Keratinocyte (primary cell): ENCODE measurements at regions not wholly inside any gene's neighbourhood (a gene's known extent, or its start where the extent isn't known, plus 50 kb on each side); places are given as distances from the start of the nearest gene placed in this dataset.

Experiments
- DNase-seq: peaks from one replicate; pipeline ENCODE4 v3.0.0-alpha.2; 2011; ENCODE audit warnings: low read depth, missing footprints, low spot score
- FAIRE-seq: peaks from 2 replicates; lab custom pipeline; 2011; peaks lifted over from hg19 to GRCh38; lab: Jason Lieb, UNC
- H2AFZ ChIP-seq: 2 replicates; pipeline ENCODE4 v1.6.0; 2012; ENCODE audit warnings: low read length, control low read depth, inconsistent platforms; ENCODE audit not compliant: control insufficient read depth
- H3K27ac ChIP-seq: 2 replicates; pipeline ENCODE4 v1.5.1; 2011; ENCODE audit warnings: low read length; ENCODE audit not compliant: control insufficient read depth, insufficient read depth
- H3K27me3 ChIP-seq: 3 replicates; pipeline ENCODE4 v1.6.0; 2011; ENCODE audit warnings: low read length; ENCODE audit not compliant: control insufficient read depth, insufficient read depth; ENCODE audit errors: extremely low read depth
- H3K36me3 ChIP-seq, 2 experiments: 2 replicates in 1 of 2; 3 replicates in 1 of 2; pipeline ENCODE4 v1.5.1; 2011; ENCODE audit warnings: low read length in 2 of 2, mild to moderate bottlenecking in 1 of 2; ENCODE audit not compliant: control insufficient read depth in 2 of 2, insufficient read depth in 2 of 2; ENCODE audit errors: extremely low read depth in 1 of 2
- H3K4me1 ChIP-seq: 3 replicates; pipeline ENCODE4 v1.5.1; 2011; ENCODE audit warnings: low read length; ENCODE audit not compliant: control insufficient read depth, insufficient read depth; ENCODE audit errors: extremely low read depth
- H3K4me2 ChIP-seq: 3 replicates; pipeline ENCODE4 v1.6.0; 2011; ENCODE audit warnings: low read depth, low read length; ENCODE audit not compliant: control insufficient read depth, insufficient read depth; ENCODE audit errors: extremely low read depth
- H3K4me3 ChIP-seq, 3 experiments: fragments of 200-600 bp in 1 of 3; sonication (generic) in 1 of 3; 2 replicates in 2 of 3; 3 replicates in 1 of 3; pipeline ENCODE4 v1.5.1; 2011 to 2016; ENCODE audit warnings: low read length in 3 of 3, mild to moderate bottlenecking in 3 of 3, control low read depth in 2 of 3, inconsistent platforms in 1 of 3, low read depth in 1 of 3, mixed read lengths in 1 of 3, mixed run types in 1 of 3, moderate library complexity in 1 of 3; ENCODE audit not compliant: control insufficient read depth in 2 of 3, insufficient read depth in 2 of 3; ENCODE audit errors: extremely low read depth in 1 of 3
- H3K79me2 ChIP-seq: 2 replicates; pipeline ENCODE4 v1.6.0; 2012; ENCODE audit warnings: low read length; ENCODE audit not compliant: control insufficient read depth, insufficient read depth
- H3K9ac ChIP-seq: 3 replicates; pipeline ENCODE4 v1.6.0; 2011; ENCODE audit warnings: low read length; ENCODE audit not compliant: control insufficient read depth, insufficient read depth; ENCODE audit errors: extremely low read depth
- H3K9me1 ChIP-seq: 3 replicates; pipeline ENCODE4 v1.6.0; 2011; ENCODE audit warnings: low read length; ENCODE audit not compliant: control insufficient read depth, insufficient read depth; ENCODE audit errors: extremely low read depth
- H3K9me3 ChIP-seq: 2 replicates; pipeline ENCODE4 v1.5.1; 2012; ENCODE audit warnings: low read depth, low read length; ENCODE audit not compliant: control insufficient read depth
- H4K20me1 ChIP-seq: 3 replicates; pipeline ENCODE4 v1.6.0; 2011; ENCODE audit warnings: low read length; ENCODE audit not compliant: control insufficient read depth, insufficient read depth; ENCODE audit errors: extremely low read depth
- EZH2 ChIP-seq: IDR thresholded peaks from one replicate; pipeline ENCODE4 v1.6.1; 2012; ENCODE audit warnings: inconsistent platforms, mild to moderate bottlenecking, low read length, moderate library complexity
- dilution Hi-C: fragments of 300-500 bp; cut with MboI; formaldehyde crosslinking; loops from one replicate; pipeline ENCODE4 v1.7.0; 2020; ENCODE audit warnings: low sequenced_read_pairs; ENCODE audit not compliant: extremely low pct_ligation_motif_present
- TF ChIP-seq, protein P1 (sequence below), 3 experiments: IDR thresholded peaks in 1 of 3; conservative IDR thresholded peaks in 1 of 3; optimal IDR thresholded peaks in 1 of 3; 2 replicates in 2 of 3; 3 replicates in 1 of 3; pipeline versions ENCODE3 to v1.5.1; 2011; ENCODE audit warnings: low read length in 3 of 3, mild to moderate bottlenecking in 3 of 3, moderate library complexity in 2 of 3, control low read depth in 1 of 3, inconsistent platforms in 1 of 3; ENCODE audit not compliant: insufficient read depth in 2 of 3; ENCODE audit errors: extremely low read depth in 1 of 3

DNA sequence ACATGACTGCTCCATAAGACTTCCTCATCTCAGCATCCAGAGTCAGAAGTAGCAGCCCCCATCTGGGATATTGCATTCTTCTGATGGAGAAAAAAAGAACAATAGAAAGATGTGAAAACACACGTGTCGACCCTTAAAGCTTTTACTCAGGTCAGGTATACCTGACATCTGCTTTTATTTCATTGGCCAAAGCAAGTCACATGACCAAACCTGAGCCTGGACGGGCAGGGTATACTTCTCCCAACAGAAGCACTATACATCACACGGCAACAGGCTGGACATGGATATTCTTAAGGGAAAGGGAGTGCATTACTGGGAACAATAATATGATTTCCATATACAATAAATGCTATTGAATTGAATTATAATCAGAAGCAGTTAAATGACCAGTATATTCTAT lies 243.3 kb downstream of the LMO4 start:
- Histone ChIP-seq H3K79me2 (no peaks in the 10 kb centered on the region), H3K36me3 (no peaks in the 10 kb centered on the region), H3K4me3 (no peak overlapping the region), H2AFZ (no peak overlapping the region), H3K4me2 (no peak overlapping the region), H3K4me1 (no peaks in the 10 kb centered on the region), H3K9me1 (no peaks in the 10 kb centered on the region), H3K27ac (no peak overlapping the region), H3K9ac (no peak overlapping the region), H3K27me3 (no peaks in the 10 kb centered on the region), H4K20me1 (no peaks in the 10 kb centered on the region), H3K9me3 (no peaks in the 10 kb centered on the region)
- dilution Hi-C loops, result no loop called here
- DNase-seq (no peak), FAIRE-seq (no peak)
- TF ChIP-seq, protein P1, sequence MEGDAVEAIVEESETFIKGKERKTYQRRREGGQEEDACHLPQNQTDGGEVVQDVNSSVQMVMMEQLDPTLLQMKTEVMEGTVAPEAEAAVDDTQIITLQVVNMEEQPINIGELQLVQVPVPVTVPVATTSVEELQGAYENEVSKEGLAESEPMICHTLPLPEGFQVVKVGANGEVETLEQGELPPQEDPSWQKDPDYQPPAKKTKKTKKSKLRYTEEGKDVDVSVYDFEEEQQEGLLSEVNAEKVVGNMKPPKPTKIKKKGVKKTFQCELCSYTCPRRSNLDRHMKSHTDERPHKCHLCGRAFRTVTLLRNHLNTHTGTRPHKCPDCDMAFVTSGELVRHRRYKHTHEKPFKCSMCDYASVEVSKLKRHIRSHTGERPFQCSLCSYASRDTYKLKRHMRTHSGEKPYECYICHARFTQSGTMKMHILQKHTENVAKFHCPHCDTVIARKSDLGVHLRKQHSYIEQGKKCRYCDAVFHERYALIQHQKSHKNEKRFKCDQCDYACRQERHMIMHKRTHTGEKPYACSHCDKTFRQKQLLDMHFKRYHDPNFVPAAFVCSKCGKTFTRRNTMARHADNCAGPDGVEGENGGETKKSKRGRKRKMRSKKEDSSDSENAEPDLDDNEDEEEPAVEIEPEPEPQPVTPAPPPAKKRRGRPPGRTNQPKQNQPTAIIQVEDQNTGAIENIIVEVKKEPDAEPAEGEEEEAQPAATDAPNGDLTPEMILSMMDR (optimal IDR thresholded peaks at IDR 0.05 in 1 of 3, IDR thresholded peaks at IDR 0.05 in 1 of 3, conservative IDR thresholded peaks at IDR 0.05 in 1 of 3; ENCODE audit: extremely low read depth in 1 of 3, insufficient read depth in 2 of 3, low read length in 3 of 3), result no peak
- TF ChIP-seq EZH2, result no peak

DNA sequence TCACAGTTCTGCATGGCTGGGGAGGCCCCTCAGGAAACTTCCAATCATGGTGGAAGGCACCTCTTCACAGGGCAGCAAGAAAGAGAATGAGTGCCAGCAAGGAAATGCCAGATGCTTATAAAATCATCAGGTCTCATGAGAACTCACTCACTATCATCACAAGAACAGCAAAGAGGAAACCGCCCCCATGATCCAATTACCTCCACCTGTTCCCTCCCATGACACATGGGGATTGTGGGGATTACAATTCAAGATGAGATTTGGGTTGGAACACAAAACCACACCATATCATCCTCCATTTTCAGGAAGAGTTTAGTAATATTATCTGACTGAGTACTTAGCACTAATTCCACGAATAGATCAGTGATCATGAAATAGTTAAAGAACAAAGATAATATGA lies 244.2 kb downstream of the LMO4 start:
- H2AFZ ChIP-seq, result no peak overlapping the region
- no peaks in the 10 kb centered on the region for H3K9me3 ChIP-seq
- H3K4me2 ChIP-seq, result no peak overlapping the region
- DNase-seq (no peak), FAIRE-seq (no peak)
- H3K4me3 ChIP-seq, result no peak overlapping the region
- no peaks in the 10 kb centered on the region for H3K36me3 ChIP-seq
- TF ChIP-seq, protein P1 (optimal IDR thresholded peaks at IDR 0.05 in 1 of 3, IDR thresholded peaks at IDR 0.05 in 1 of 3, conservative IDR thresholded peaks at IDR 0.05 in 1 of 3; ENCODE audit: extremely low read depth in 1 of 3, insufficient read depth in 2 of 3, low read length in 3 of 3), result no peak
- no peak for TF ChIP-seq EZH2
- no peaks in the 10 kb centered on the region for H4K20me1 ChIP-seq
- H3K9me1 ChIP-seq, result no peaks in the 10 kb centered on the region
- no peaks in the 10 kb centered on the region for H3K79me2 ChIP-seq
- H3K27ac ChIP-seq, result no peak overlapping the region
- no peaks in the 10 kb centered on the region for H3K27me3 ChIP-seq
- no peak overlapping the region for H3K9ac ChIP-seq
- no peaks in the 10 kb centered on the region for H3K4me1 ChIP-seq
- dilution Hi-C loops, result no loop called here
